ENCODE measurements at regions not wholly inside any gene's neighbourhood (a gene's known extent, or its start where the extent isn't known, plus 50 kb on each side); places are given as distances from the start of the nearest gene placed in this dataset.
"Not testable (repeated sequence)": the region's sequence is repeated elsewhere in the genome, so short reads cannot be mapped to it uniquely, and the experiment has no call there.

DNA sequence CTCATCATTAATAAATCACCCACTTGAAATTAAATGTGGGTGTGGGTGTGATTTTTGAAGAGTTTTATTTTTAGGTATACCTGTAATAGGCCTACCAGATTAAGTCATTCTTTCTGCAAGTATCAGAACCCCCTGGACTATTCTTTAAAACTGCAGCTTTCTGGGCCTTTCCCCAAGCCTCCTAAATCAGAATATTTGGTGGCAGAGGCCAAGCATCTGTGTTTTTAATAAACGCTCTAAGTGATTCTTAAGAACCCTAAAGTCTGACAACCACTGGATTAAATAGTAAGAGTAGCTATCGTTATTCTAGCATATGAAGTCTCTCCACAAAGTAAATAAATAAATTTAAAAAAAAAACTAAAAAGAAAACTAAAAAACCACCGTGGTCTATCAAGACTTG, 703.0 kb upstream of the NRP1 start:
- no peak for DNase-seq
- Histone ChIP-seq H3K27me3 (replicated peaks; ENCODE audit: insufficient read depth) (no peaks in the 10 kb centered on the region), H3K9me2 (ENCODE audit: insufficient read depth) (no peaks in the 10 kb centered on the region), H3F3A (ENCODE audit: insufficient read depth) (no peaks in the 10 kb centered on the region; the same call in 1 of the 2 replicates), H2AFZ (no peak overlapping the region), H3K36me3 (ENCODE audit: low read depth) (no peaks in the 10 kb centered on the region), H4K20me1 (ENCODE audit: insufficient read depth) (no peaks in the 10 kb centered on the region), H3K79me2 (ENCODE audit: insufficient read depth) (no peaks in the 10 kb centered on the region), H3K4me3 (no peak overlapping the region), H3K9me3 (ENCODE audit: low read depth) (no peaks in the 10 kb centered on the region), H3K9ac (no peak overlapping the region), H3K4me1 (ENCODE audit: insufficient read depth) (no peaks in the 10 kb centered on the region), H3K27ac (no peak overlapping the region), H3K4me2 (ENCODE audit: unreplicated experiment) (no peak overlapping the region)
- whole genome bisulfite sequencing, 2 experiments (ENCODE audit: low coverage in 1 of 2, low lambda C conversion rate in 2 of 2, missing lambda C conversion rate in 2 of 2), result 22 to 24% methylated on average over 3 of the region's 3 CpGs
- in situ Hi-C loops (cut with MboI), result no loop called here
- TF ChIP-seq EZH2 (IDR thresholded peaks at IDR 0.05; ENCODE audit: insufficient read depth, poor library complexity, severe bottlenecking) (no peak), EZH2phosphoT487 (IDR thresholded peaks at IDR 0.05; ENCODE audit: insufficient read depth, low read depth) (no peak)

DNA sequence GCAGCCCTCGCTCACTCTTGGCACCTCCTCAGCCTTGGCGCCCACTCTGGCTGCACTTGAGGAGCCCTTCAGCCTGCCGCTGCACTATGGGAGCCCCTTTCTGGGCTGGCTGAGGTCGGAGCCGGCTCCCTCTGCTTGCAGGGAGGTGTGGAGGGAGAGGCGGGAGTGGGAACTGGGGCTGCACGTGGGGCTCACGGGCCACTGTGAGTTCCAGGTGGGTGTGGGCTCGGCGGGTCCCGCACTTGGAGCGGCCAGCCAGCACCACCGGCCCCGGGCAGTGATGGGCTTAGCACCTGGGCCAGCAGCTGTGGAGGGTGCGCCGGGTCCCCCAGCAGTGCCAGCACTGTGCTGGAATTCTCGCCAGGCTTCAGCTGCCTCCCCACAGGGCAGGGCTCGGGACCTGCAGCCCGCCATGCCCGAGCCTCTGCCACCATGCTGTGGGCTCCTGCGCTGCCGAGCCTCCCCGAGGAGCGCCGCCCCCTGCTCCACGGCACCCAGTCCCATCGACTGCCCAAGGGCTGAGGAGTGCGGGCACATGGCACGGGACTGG, 700.8 kb upstream of the NRP1 start:
- H3K9ac ChIP-seq; H3K36me3 ChIP-seq (ENCODE audit: low read depth); H3K27ac ChIP-seq; H4K20me1 ChIP-seq (ENCODE audit: insufficient read depth); H3K79me2 ChIP-seq (ENCODE audit: insufficient read depth); H2AFZ ChIP-seq; DNase-seq; H3K27me3 ChIP-seq (replicated peaks; ENCODE audit: insufficient read depth); H3K4me2 ChIP-seq (ENCODE audit: unreplicated experiment); H3K4me3 ChIP-seq; H3K9me3 ChIP-seq (ENCODE audit: low read depth); H3K9me2 ChIP-seq (ENCODE audit: insufficient read depth); in situ Hi-C loops (cut with MboI): not testable (repeated sequence)
- Histone ChIP-seq H3F3A (ENCODE audit: insufficient read depth) (peaks cover 15% of the 10 kb centered on the region), H3K4me1 (ENCODE audit: insufficient read depth) (peaks cover 10% of the 10 kb centered on the region)
- WGBS, 2 experiments (ENCODE audit: low coverage in 1 of 2, low lambda C conversion rate in 2 of 2, missing lambda C conversion rate in 2 of 2), result 82% methylated on average over 26 of the region's 29 CpGs

DNA sequence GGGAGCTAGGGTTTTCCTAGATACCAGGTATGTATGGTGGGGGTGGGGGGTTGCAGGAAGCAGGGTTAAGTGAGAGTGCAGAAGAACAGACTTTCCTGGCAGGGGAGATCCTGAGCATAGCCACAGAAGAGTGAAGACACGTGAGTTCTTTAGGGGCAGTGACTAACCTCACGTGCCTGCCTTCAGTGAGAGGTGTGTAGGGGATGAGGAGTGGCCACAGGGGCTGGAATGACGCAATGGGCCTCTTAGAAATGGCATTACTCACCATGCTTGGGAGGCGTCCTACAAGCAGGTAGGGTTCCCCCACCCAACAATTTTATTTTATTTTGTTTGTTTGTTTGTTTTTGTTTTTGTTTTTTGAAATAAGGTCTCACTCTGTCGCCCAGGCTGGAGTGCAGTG, 698.6 kb upstream of the NRP1 start:
- peaks cover 10% of the 10 kb centered on the region for H3K4me1 ChIP-seq (ENCODE audit: insufficient read depth)
- H3K9ac ChIP-seq, result no peak overlapping the region
- no peaks in the 10 kb centered on the region for H3K79me2 ChIP-seq (ENCODE audit: insufficient read depth)
- H3K9me3 ChIP-seq (ENCODE audit: low read depth), result no peaks in the 10 kb centered on the region
- DNase-seq, result no peak
- H2AFZ ChIP-seq, result no peak overlapping the region
- in situ Hi-C loops (cut with MboI), result no loop called here
- TF ChIP-seq EZH2 (IDR thresholded peaks at IDR 0.05; ENCODE audit: insufficient read depth, poor library complexity, severe bottlenecking), result no peak
- no peak for TF ChIP-seq EZH2phosphoT487 (IDR thresholded peaks at IDR 0.05; ENCODE audit: insufficient read depth, low read depth)
- peaks cover 15% of the 10 kb centered on the region for H3F3A ChIP-seq (ENCODE audit: insufficient read depth)
- H3K27me3 ChIP-seq (replicated peaks; ENCODE audit: insufficient read depth), result no peaks in the 10 kb centered on the region
- H3K4me3 ChIP-seq, result no peak overlapping the region
- H3K4me2 ChIP-seq (ENCODE audit: unreplicated experiment), result no peak overlapping the region
- H3K9me2 ChIP-seq (ENCODE audit: insufficient read depth), result no peaks in the 10 kb centered on the region
- H3K27ac ChIP-seq, result no peak overlapping the region
- WGBS, 2 experiments (ENCODE audit: low coverage in 1 of 2, low lambda C conversion rate in 2 of 2, missing lambda C conversion rate in 2 of 2), result 90 to 93% methylated on average over 5 of the region's 5 CpGs
- no peaks in the 10 kb centered on the region for H3K36me3 ChIP-seq (ENCODE audit: low read depth)
- H4K20me1 ChIP-seq (ENCODE audit: insufficient read depth), result no peaks in the 10 kb centered on the region

DNA sequence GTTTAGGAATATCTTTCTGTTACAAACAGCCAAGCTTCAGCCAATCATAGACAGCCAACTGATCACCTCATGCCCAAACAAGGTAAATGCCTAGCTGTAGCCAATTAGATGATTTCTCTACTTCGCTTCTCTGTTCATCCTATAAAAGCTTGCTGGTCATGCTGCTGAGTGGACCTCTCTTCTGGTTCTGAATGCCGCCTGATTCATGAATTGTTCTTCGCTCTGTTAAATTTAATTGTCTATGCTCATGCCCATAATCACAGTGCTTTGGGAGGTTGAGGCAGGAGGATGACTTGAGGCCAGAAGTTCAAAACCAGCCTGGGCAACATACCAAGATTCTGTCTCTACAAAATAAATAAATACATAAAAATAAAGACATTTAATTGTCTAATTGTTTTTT, 698.1 kb upstream of the NRP1 start:
- TF ChIP-seq EZH2phosphoT487 (IDR thresholded peaks at IDR 0.05; ENCODE audit: insufficient read depth, low read depth) (no peak), EZH2 (IDR thresholded peaks at IDR 0.05; ENCODE audit: insufficient read depth, poor library complexity, severe bottlenecking) (no peak)
- peaks cover 10% of the 10 kb centered on the region for H3K4me1 ChIP-seq (ENCODE audit: insufficient read depth)
- no peak for DNase-seq
- H3K9ac ChIP-seq, result no peak overlapping the region
- no peaks in the 10 kb centered on the region for H3K36me3 ChIP-seq (ENCODE audit: low read depth)
- H3K4me2 ChIP-seq (ENCODE audit: unreplicated experiment), result no peak overlapping the region
- no peaks in the 10 kb centered on the region for H3K9me3 ChIP-seq (ENCODE audit: low read depth)
- H3K4me3 ChIP-seq, result no peak overlapping the region
- no peak overlapping the region for H2AFZ ChIP-seq
- H3K27me3 ChIP-seq (replicated peaks; ENCODE audit: insufficient read depth), result no peaks in the 10 kb centered on the region
- H3K79me2 ChIP-seq (ENCODE audit: insufficient read depth), result no peaks in the 10 kb centered on the region
- H4K20me1 ChIP-seq (ENCODE audit: insufficient read depth), result no peaks in the 10 kb centered on the region
- WGBS, 2 experiments (ENCODE audit: low coverage in 1 of 2, low lambda C conversion rate in 2 of 2, missing lambda C conversion rate in 2 of 2), result 95 to 99% methylated on average over 3 of the region's 3 CpGs
- no peaks in the 10 kb centered on the region for H3K9me2 ChIP-seq (ENCODE audit: insufficient read depth)
- no peak overlapping the region for H3K27ac ChIP-seq
- peaks cover 15% of the 10 kb centered on the region for H3F3A ChIP-seq (ENCODE audit: insufficient read depth)
- in situ Hi-C loops (cut with MboI), result no loop called here

DNA sequence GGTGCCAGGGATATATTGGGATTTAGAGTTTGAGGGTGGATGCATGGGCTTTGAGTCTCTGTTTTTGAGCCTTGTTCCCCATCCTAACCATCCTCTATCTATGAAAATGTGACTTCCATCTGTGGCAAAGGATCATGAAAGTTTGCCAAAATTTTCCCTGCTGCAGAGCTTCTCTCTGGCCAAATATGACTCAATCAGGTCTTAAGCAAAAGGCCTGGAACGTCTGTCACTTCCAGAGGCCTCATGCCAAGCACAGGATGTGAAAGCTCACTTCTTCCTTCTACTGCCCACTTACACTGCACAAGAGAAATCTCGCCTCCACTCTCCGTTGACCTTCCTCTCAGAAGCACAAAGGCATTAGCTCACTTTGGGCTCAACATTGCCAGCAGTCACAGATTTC, 696.9 kb upstream of the NRP1 start:
- WGBS, 2 experiments (ENCODE audit: low coverage in 1 of 2, low lambda C conversion rate in 2 of 2, missing lambda C conversion rate in 2 of 2), result 5% methylated on average over 3 of the region's 3 CpGs
- in situ Hi-C loops (cut with MboI), result no loop called here

More for the DNA sequence above, 696.9 kb upstream of the NRP1 start:
- Histone ChIP-seq H3K9me2 (ENCODE audit: insufficient read depth) (no peaks in the 10 kb centered on the region), H4K20me1 (ENCODE audit: insufficient read depth) (no peaks in the 10 kb centered on the region), H3K79me2 (ENCODE audit: insufficient read depth) (no peaks in the 10 kb centered on the region), H3K4me2 (ENCODE audit: unreplicated experiment) (no peak overlapping the region), H3K9ac (no peak overlapping the region), H3K27me3 (replicated peaks; ENCODE audit: insufficient read depth) (no peaks in the 10 kb centered on the region), H3K9me3 (ENCODE audit: low read depth) (no peaks in the 10 kb centered on the region), H3K4me3 (no peak overlapping the region), H3K27ac (no peak overlapping the region), H3K4me1 (ENCODE audit: insufficient read depth) (peaks cover 10% of the 10 kb centered on the region), H2AFZ (no peak overlapping the region), H3F3A (ENCODE audit: insufficient read depth) (peaks cover 15% of the 10 kb centered on the region), H3K36me3 (ENCODE audit: low read depth) (no peaks in the 10 kb centered on the region)
- DNase-seq, result peak; percentile 91
- TF ChIP-seq EZH2phosphoT487 (IDR thresholded peaks at IDR 0.05; ENCODE audit: insufficient read depth, low read depth) (no peak), EZH2 (IDR thresholded peaks at IDR 0.05; ENCODE audit: insufficient read depth, poor library complexity, severe bottlenecking) (no peak)
